ENCODE measurements at regions not wholly inside any gene's neighbourhood (a gene's known extent, or its start where the extent isn't known, plus 50 kb on each side); places are given as distances from the start of the nearest gene placed in this dataset.

DNA sequence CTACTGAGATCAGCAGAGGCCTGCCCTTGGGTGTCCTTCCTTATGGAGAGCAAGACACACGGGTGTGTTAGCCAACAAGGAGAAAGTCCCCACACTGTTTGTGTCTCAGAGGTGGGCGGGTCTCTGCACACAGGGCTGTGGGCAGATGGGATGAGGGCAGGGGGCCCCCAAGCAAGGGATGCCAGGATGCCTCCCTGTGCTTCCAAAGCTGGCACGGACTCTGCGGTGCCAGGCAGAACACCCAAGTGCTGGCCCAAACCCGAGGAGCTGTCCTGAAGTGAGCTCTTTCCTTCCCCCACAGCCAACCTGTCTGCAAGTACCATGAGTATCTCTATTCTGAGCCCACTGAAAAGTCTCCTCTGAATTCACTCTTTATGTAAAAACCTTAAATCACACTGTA, 273.3 kb downstream of the CTTN start:
- ATAC-seq (no peak), DNase-seq (no peak)
- H3K27ac ChIP-seq = no peak overlapping the region
- 43% methylated on average over 1 of the region's 5 CpGs for WGBS (ENCODE audit: insufficient coverage, low coverage, low lambda C conversion rate, missing lambda C conversion rate)
- no peaks in the 10 kb centered on the region for H3K27me3 ChIP-seq
- H3K4me3 ChIP-seq = no peak overlapping the region
- TF ChIP-seq POLR2A (IDR thresholded peaks at IDR 0.05) (no peak), CTCF (IDR thresholded peaks at IDR 0.05) (no peak)
- no peaks in the 10 kb centered on the region for H3K9me3 ChIP-seq
- intact Hi-C loops (cut with DNase I) = no loop called here
- peaks cover 0 to 16% (median 5%) of the 10 kb centered on the region in 4 donors for H3K4me1 ChIP-seq
- no peaks in the 10 kb centered on the region for H3K36me3 ChIP-seq

DNA sequence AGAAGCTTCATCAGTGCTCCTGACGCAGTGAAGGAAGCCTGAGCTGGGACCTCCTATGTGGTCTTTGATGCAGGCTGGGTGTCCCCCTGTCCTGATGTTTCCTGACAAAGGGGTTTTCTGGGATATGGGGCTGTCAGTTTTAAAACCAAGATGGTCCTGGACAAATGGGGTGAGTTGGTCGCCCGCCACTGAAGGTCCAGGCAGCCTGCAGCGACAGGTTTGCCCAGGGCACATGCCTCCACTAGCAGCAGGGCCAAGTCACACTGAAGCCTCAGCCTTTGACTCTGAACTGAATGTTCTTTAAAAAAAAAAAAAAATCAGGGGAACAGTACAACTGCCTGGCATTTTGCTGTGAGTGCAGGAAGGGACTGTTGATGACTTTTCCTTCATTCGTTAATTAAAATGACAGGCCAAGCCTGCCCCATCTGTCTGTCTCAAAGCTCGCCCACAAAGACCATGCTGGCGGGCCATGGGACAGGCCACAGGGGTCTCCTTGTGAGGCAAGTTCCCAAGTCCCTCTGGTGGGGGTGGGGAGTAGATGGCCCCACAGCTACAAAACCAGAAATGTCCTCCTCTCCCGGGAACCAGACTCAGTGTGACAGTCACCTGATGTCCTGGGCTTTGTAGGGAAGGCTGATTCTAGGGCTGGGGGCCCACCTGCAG, 274.8 kb downstream of the CTTN start:
- Histone ChIP-seq H3K4me3 (no peak overlapping the region), H3K27ac (no peak overlapping the region), H3K27me3 (no peaks in the 10 kb centered on the region), H3K4me1 (peaks cover 0 to 6% (median under 1%) of the 10 kb centered on the region in 4 donors), H3K9me3 (no peaks in the 10 kb centered on the region), H3K36me3 (no peaks in the 10 kb centered on the region)
- no peak for ATAC-seq
- intact Hi-C loops (cut with DNase I) = no loop called here
- WGBS (ENCODE audit: insufficient coverage, low coverage, low lambda C conversion rate, missing lambda C conversion rate) = 100% methylated on average over 1 of the region's 8 CpGs
- TF ChIP-seq POLR2A (IDR thresholded peaks at IDR 0.05) (no peak), CTCF (IDR thresholded peaks at IDR 0.05) (no peak)
- DNase-seq = no peak

DNA sequence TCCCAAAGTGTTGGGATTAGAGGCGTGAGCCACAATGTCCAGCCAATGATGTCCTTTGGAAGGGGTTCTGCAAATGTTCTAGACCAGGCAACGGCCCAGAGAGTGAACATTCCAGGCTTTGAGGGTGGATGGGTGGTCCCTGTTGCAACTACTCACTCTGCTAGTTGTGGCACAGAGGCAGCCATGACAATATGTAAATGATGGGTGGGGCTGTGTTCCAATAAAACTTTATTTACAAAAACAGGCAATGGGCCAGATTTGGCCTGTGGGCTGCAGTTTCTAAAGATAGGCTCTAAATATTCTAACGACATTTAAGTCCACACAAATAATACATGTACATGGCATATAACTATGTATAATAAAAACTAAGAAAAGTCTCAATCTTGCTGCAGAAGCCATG, 276.3 kb downstream of the CTTN start:
- Histone ChIP-seq H3K27ac (no peak overlapping the region), H3K27me3 (no peaks in the 10 kb centered on the region), H3K36me3 (no peaks in the 10 kb centered on the region), H3K4me3 (no peak overlapping the region), H3K4me1 (no peaks in the 10 kb centered on the region), H3K9me3 (no peaks in the 10 kb centered on the region)
- DNase-seq (no peak), ATAC-seq (no peak)
- no peak for TF ChIP-seq POLR2A (IDR thresholded peaks at IDR 0.05)
- no peak for TF ChIP-seq CTCF (IDR thresholded peaks at IDR 0.05)
- 92% methylated on average over 2 of the region's 3 CpGs for WGBS (ENCODE audit: insufficient coverage, low coverage, low lambda C conversion rate, missing lambda C conversion rate)
- intact Hi-C loops (cut with DNase I) = no loop called here

GRCh38 chr11:70675697-70676374, 277.5 kb downstream of the CTTN start:
- DNase-seq (no peak), ATAC-seq (peak in 1 of 4 donors; percentile 19)
- Histone ChIP-seq H3K9me3 (no peaks in the 10 kb centered on the region), H3K27ac (no peak overlapping the region), H3K4me1 (no peaks in the 10 kb centered on the region), H3K4me3 (no peak overlapping the region), H3K27me3 (no peaks in the 10 kb centered on the region), H3K36me3 (no peaks in the 10 kb centered on the region)
- intact Hi-C loops (cut with DNase I) = no loop called here
- no peak for TF ChIP-seq CTCF (IDR thresholded peaks at IDR 0.05)
- TF ChIP-seq POLR2A (IDR thresholded peaks at IDR 0.05) = no peak
- WGBS (ENCODE audit: insufficient coverage, low coverage, low lambda C conversion rate, missing lambda C conversion rate) = 77% methylated on average over 7 of the region's 7 CpGs
